AG09319 (cell line): ENCODE measurements at regions not wholly inside any gene's neighbourhood (a gene's known extent, or its start where the extent isn't known, plus 50 kb on each side); places are given as distances from the start of the nearest gene placed in this dataset.

Experiments used
- DNase-seq: peaks from one replicate; pipeline ENCODE4 v3.0.0-alpha.2; 2010; ENCODE audit warnings: low read depth; ENCODE audit errors: extremely low read depth
- CTCF ChIP-seq: IDR thresholded peaks from 2 replicates; pipeline ENCODE4 v1.5.1; 2011; ENCODE audit warnings: low read depth, mild to moderate bottlenecking, inconsistent platforms, low read length, moderate library complexity

DNA sequence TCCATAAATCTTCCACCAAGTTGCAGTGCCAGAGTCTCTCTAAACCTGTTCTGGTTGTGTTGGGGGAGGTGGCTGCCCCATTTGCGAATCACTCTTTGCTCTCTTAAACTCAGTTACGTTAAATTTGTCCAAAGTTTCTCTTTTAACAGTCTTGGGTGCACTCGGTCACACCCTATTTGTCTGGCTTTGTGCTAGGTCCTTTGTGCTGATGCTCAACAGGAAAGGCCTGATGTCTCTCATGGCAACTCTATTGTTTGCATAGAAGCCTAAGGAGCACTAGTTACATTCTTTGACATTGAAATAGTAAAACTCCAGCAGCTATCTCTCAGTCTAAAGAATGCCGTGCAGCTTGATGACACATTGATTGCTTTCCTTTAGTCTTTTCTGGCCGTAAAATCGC, 105.1 kb downstream of the TRMT11 start:
- no peak for DNase-seq
- TF ChIP-seq CTCF: no peak

GRCh38 chr6:126093108-126093507, 106.8 kb downstream of the TRMT11 start:
- no peak for DNase-seq
- TF ChIP-seq CTCF: no peak

DNA sequence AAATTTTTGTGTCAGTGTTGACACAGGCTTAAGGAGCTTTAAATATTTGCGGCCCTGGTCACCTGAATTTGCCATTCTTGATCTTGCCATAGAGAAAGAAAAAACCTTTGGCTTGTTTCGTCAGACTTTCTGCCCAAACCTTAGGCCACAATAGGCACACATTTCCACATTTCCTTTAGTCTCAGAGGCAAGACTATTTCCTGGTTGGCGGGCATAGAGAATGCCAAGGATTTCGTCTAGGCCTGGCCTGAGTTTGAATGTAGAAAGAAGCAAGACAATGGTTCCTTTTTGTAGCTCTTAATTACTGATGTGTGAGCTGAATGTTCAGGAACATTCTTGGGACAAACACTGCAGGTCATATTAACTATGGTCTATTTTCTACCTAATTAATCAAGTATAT, 108.1 kb downstream of the TRMT11 start:
- DNase-seq: no peak
- no peak for TF ChIP-seq CTCF

- DNase-seq: no peak
- TF ChIP-seq CTCF: no peak
Observed at GRCh38 chr6:126100386-126100785, 114.0 kb downstream of the TRMT11 start.

- no peak for TF ChIP-seq CTCF
- no peak for DNase-seq
Observed at GRCh38 chr6:126102358-126102757, 116.0 kb downstream of the TRMT11 start.

DNA sequence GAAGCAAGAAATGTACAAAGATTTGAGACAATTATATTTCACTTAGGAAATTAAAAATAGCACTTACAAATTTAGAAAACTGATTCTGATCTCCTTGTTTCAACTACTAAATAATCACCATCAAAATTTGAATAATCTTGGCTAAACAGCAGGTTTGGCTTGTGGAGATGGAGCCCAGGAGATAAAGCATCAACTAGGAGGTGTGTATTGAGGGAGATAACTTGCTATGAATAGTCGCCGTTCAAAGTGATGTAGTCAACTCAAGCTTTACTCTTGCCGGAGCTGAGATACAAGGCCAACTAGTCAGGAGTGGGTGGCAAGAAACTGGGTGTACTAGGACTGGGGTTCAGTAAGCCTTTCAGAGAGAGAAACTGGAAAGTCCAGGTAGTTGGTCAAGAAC, 117.7 kb downstream of the TRMT11 start:
- DNase-seq: no peak

DNA sequence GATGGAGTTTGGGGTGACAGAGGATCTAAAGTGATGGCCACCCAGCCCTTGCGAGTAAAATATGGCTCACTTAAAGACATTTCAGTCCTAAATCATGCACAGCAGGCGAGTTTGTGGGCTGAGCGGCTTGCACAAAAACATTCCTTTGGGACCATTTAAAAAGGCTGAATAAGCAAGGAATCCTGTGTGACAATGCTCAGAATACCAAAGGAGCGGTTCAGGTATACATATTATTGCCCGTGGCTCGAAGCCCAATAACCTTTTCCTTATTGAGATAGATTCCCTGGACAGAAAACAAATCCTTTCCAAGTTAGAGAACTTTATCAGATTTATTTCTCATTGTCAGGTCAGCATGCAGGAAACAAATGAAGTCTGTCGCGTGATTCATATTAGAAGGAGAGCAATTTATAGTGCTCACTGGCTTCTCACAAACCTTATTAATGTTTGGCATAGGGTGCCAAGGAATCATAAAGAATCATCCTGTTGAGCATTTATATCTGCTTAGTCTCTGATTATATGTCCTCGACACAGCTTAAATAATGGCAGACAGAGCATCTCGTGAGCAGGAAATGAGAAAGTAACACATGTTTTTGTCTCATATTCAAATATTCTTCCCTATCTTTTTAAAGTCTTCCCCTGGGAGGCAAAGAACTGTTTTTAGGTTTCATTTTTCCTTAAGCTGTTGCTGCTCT, 121.3 kb downstream of the TRMT11 start:
- no peak for DNase-seq
- TF ChIP-seq CTCF: no peak

More for the DNA sequence above, 117.7 kb downstream of the TRMT11 start:
- TF ChIP-seq CTCF: no peak
